Panc1 (cell line): ENCODE measurements at regions not wholly inside any gene's neighbourhood (a gene's known extent, or its start where the extent isn't known, plus 50 kb on each side); places are given as distances from the start of the nearest gene placed in this dataset.

Experiments used
- POLR2AphosphoS5 ChIP-seq: IDR thresholded peaks from 2 replicates; pipeline ENCODE4 v1.6.1; 2012; ENCODE audit warnings: mild to moderate bottlenecking, low read depth, low read length, moderate library complexity
- SIN3A ChIP-seq: IDR thresholded peaks from 2 replicates; pipeline ENCODE4 v1.6.1; 2012; ENCODE audit warnings: low read depth, mild to moderate bottlenecking, low read length, moderate library complexity, borderline replicate concordance; ENCODE audit not compliant: insufficient read depth
- TCF7L2 ChIP-seq: IDR thresholded peaks from 2 replicates; pipeline ENCODE4 v1.6.1; 2011; ENCODE audit warnings: mild to moderate bottlenecking, low read depth, low read length, inconsistent platforms
- TF ChIP-seq, protein P1 (sequence below): fragments of 450-650 bp; IDR thresholded peaks from 2 replicates; pipeline ENCODE4 v1.5.1; 2017; ENCODE audit warnings: mild to moderate bottlenecking
- TF ChIP-seq, protein P2 (sequence below), 2 experiments: IDR thresholded peaks; 2 replicates each; pipeline ENCODE4 v1.6.1; 2011 to 2012; ENCODE audit warnings: low read depth in 2 of 2, control low read depth in 1 of 2, low read length in 1 of 2, mild to moderate bottlenecking in 1 of 2, moderate library complexity in 1 of 2; ENCODE audit not compliant: insufficient read depth in 1 of 2

DNA sequence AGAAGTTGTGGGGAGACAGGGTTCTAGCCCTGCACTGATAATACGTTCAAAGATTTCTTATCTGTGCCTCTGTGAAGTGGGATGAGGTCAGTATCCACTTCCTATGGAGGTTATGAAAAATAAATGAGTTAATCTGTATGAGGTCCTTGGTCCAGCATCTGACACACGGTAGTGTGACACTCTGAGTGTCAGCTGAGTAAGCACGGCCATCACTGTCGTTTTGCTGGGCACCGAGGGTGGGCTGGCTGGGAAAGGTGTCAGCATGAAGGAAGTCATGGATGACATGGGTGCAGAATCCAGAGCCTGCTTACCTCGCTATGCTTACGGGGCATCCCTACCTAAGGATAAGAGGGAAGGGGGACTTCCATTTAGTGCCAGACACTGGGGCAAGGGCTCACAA is 150.3 kb downstream of the INHBB start:
- TF ChIP-seq, protein P1, sequence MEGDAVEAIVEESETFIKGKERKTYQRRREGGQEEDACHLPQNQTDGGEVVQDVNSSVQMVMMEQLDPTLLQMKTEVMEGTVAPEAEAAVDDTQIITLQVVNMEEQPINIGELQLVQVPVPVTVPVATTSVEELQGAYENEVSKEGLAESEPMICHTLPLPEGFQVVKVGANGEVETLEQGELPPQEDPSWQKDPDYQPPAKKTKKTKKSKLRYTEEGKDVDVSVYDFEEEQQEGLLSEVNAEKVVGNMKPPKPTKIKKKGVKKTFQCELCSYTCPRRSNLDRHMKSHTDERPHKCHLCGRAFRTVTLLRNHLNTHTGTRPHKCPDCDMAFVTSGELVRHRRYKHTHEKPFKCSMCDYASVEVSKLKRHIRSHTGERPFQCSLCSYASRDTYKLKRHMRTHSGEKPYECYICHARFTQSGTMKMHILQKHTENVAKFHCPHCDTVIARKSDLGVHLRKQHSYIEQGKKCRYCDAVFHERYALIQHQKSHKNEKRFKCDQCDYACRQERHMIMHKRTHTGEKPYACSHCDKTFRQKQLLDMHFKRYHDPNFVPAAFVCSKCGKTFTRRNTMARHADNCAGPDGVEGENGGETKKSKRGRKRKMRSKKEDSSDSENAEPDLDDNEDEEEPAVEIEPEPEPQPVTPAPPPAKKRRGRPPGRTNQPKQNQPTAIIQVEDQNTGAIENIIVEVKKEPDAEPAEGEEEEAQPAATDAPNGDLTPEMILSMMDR: no peak
- TF ChIP-seq POLR2AphosphoS5 (no peak), TCF7L2 (no peak), SIN3A (no peak)
- TF ChIP-seq, protein P2, sequence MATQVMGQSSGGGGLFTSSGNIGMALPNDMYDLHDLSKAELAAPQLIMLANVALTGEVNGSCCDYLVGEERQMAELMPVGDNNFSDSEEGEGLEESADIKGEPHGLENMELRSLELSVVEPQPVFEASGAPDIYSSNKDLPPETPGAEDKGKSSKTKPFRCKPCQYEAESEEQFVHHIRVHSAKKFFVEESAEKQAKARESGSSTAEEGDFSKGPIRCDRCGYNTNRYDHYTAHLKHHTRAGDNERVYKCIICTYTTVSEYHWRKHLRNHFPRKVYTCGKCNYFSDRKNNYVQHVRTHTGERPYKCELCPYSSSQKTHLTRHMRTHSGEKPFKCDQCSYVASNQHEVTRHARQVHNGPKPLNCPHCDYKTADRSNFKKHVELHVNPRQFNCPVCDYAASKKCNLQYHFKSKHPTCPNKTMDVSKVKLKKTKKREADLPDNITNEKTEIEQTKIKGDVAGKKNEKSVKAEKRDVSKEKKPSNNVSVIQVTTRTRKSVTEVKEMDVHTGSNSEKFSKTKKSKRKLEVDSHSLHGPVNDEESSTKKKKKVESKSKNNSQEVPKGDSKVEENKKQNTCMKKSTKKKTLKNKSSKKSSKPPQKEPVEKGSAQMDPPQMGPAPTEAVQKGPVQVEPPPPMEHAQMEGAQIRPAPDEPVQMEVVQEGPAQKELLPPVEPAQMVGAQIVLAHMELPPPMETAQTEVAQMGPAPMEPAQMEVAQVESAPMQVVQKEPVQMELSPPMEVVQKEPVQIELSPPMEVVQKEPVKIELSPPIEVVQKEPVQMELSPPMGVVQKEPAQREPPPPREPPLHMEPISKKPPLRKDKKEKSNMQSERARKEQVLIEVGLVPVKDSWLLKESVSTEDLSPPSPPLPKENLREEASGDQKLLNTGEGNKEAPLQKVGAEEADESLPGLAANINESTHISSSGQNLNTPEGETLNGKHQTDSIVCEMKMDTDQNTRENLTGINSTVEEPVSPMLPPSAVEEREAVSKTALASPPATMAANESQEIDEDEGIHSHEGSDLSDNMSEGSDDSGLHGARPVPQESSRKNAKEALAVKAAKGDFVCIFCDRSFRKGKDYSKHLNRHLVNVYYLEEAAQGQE (IDR thresholded peaks at IDR 0.05; ENCODE audit: insufficient read depth in 1 of 2, low read depth in 2 of 2, low read length in 1 of 2): no peak
